Nephron progenitor cell (in vitro differentiated cells): ENCODE measurements at regions not wholly inside any gene's neighbourhood (a gene's known extent, or its start where the extent isn't known, plus 50 kb on each side); places are given as distances from the start of the nearest gene placed in this dataset.

Experiments
- DNase-seq: peaks from one replicate; pipeline ENCODE4 v3.0.0; 2021
- H3K27ac Mint-ChIP-seq: 2 replicates; pipeline ENCODE4 v1.8.0; 2021; ENCODE audit warnings: mild to moderate bottlenecking, moderate library complexity, mixed read lengths
- H3K27me3 Mint-ChIP-seq: 2 replicates; pipeline ENCODE4 v1.8.0; 2021; ENCODE audit warnings: mild to moderate bottlenecking, low read depth, mixed read lengths; ENCODE audit not compliant: poor library complexity
- H3K36me3 Mint-ChIP-seq: 2 replicates; pipeline ENCODE4 v1.8.0; 2021; ENCODE audit warnings: low read depth, mixed read lengths
- H3K4me1 Mint-ChIP-seq: 2 replicates; pipeline ENCODE4 v1.8.0; 2021; ENCODE audit warnings: mixed read lengths
- H3K4me3 Mint-ChIP-seq: 2 replicates; pipeline ENCODE4 v1.8.0; 2021; ENCODE audit warnings: mild to moderate bottlenecking, moderate library complexity, mixed read lengths
- H3K9me3 Mint-ChIP-seq: 2 replicates; pipeline ENCODE4 v1.8.0; 2021; ENCODE audit warnings: mild to moderate bottlenecking, moderate library complexity, mixed read lengths
- CTCF ChIP-seq: fragments of 200-600 bp; sonication (generic); IDR thresholded peaks from 2 replicates; pipeline ENCODE4 v1.5.0; 2021; ENCODE audit warnings: antibody characterized with exemption

- H3K36me3 Mint-ChIP-seq, result peaks cover 10% of the 10 kb centered on the region
- TF ChIP-seq CTCF, result no peak
- no peak overlapping the region for H3K4me3 Mint-ChIP-seq
- DNase-seq, result no peak
- peaks cover 7% of the 10 kb centered on the region for H3K27me3 Mint-ChIP-seq
- H3K4me1 Mint-ChIP-seq, result peaks cover 17% of the 10 kb centered on the region
- H3K9me3 Mint-ChIP-seq, result peaks cover 25% of the 10 kb centered on the region
- no peak overlapping the region for H3K27ac Mint-ChIP-seq
These were observed 51.0 kb upstream of the NFIL3 start for GRCh38 chr9:91474656-91475055.
